MM.1S (cell line): ENCODE measurements at regions not wholly inside any gene's neighbourhood (a gene's known extent, or its start where the extent isn't known, plus 50 kb on each side); places are given as distances from the start of the nearest gene placed in this dataset.

ENCODE experiments used
- EZH2 ChIP-seq: fragments of 300-600 bp; sonication (generic); optimal IDR thresholded peaks from 2 replicates; pipeline ENCODE3; 2017; ENCODE audit warnings: low read depth, mild to moderate bottlenecking, antibody characterized with exemption, low read length, mixed read lengths
- TF ChIP-seq, protein P1 (sequence below): fragments of 300-600 bp; sonication (generic); IDR thresholded peaks from 2 replicates; pipeline ENCODE4 v1.5.1; 2016; ENCODE audit warnings: antibody characterized with exemption, low read length, mixed read lengths

DNA sequence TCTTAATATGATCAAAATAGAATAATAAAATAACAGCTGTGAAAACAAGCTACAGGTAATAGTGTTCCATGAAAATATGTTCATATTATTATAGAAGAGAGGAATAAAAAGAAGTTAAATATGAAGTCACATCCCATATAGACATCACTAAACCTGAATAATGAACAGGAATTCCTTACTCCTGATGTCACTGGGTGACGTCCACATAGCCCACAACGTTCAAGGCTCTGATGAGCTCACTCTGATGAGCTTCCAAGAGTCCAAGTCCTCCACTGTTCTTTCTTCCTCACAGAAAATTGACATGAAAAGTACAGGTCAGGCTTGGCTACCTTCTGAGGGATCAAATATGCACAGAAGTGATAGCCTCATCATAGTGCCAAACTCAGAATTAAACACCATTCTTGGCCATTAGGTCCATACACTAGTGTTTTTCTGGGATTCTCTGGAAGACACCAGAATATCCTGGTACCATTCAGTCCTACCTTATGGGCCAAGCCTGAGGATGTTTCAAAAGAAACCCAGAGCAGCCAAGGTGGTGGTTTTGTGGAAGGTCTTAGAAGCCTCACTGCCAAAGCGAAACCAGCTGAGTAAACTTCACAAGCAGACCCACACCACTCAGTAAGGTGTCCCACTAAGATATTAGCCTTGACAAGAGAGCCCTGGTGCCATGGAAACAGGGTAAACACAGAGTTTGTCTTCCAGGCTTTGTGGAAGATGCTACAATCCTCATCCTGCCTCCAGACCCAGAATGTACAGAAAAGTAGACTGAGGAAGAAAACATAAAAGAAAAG lies 138.4 kb upstream of the HHIP start:
- TF ChIP-seq, protein P1, sequence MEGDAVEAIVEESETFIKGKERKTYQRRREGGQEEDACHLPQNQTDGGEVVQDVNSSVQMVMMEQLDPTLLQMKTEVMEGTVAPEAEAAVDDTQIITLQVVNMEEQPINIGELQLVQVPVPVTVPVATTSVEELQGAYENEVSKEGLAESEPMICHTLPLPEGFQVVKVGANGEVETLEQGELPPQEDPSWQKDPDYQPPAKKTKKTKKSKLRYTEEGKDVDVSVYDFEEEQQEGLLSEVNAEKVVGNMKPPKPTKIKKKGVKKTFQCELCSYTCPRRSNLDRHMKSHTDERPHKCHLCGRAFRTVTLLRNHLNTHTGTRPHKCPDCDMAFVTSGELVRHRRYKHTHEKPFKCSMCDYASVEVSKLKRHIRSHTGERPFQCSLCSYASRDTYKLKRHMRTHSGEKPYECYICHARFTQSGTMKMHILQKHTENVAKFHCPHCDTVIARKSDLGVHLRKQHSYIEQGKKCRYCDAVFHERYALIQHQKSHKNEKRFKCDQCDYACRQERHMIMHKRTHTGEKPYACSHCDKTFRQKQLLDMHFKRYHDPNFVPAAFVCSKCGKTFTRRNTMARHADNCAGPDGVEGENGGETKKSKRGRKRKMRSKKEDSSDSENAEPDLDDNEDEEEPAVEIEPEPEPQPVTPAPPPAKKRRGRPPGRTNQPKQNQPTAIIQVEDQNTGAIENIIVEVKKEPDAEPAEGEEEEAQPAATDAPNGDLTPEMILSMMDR: no peak
- no peak for TF ChIP-seq EZH2
